Endothelial cell of umbilical vein (primary cell): ENCODE measurements at regions not wholly inside any gene's neighbourhood (a gene's known extent, or its start where the extent isn't known, plus 50 kb on each side); places are given as distances from the start of the nearest gene placed in this dataset.

Experiments used
- EZH2 ChIP-seq: IDR thresholded peaks from 2 replicates; pipeline ENCODE4 v1.6.1; 2012; ENCODE audit warnings: borderline replicate concordance, low read depth, mild to moderate bottlenecking, moderate library complexity, low read length, inconsistent platforms; ENCODE audit not compliant: severe bottlenecking
- FOS ChIP-seq: IDR thresholded peaks from 2 replicates; pipeline ENCODE4 v1.6.1; 2011; ENCODE audit warnings: mild to moderate bottlenecking, low read length, moderate library complexity, borderline replicate concordance; ENCODE audit not compliant: insufficient read depth
- GATA2 ChIP-seq: IDR thresholded peaks from 2 replicates; pipeline ENCODE4 v1.7.0; 2011; ENCODE audit warnings: low read depth, mild to moderate bottlenecking, moderate library complexity, mixed read lengths, low read length; ENCODE audit not compliant: insufficient read length, insufficient read depth
- JUN ChIP-seq: IDR thresholded peaks from 2 replicates; pipeline ENCODE4 v1.6.1; 2011; ENCODE audit warnings: borderline replicate concordance, low read depth; ENCODE audit not compliant: insufficient read length, insufficient read depth
- MYC ChIP-seq: IDR thresholded peaks from one replicate; pipeline ENCODE4 v1.6.1; 2011; ENCODE audit warnings: mild to moderate bottlenecking, low read depth, low read length
- POLR2A ChIP-seq: IDR thresholded peaks from 2 replicates; pipeline ENCODE4 v1.6.1; 2012; ENCODE audit warnings: low read depth, mild to moderate bottlenecking, control low read depth, low read length
- POLR2AphosphoS5 ChIP-seq: IDR thresholded peaks from 2 replicates; pipeline ENCODE4 v1.6.1; 2012; ENCODE audit warnings: low read depth, mild to moderate bottlenecking, control low read depth, low read length, moderate library complexity; ENCODE audit not compliant: insufficient read depth
- TF ChIP-seq, protein P1 (sequence below), 2 donors: IDR thresholded peaks; 1 replicate in 1 of 2; 2 replicates in 1 of 2; pipeline ENCODE4 v1.5.1; 2011; ENCODE audit warnings: low read length in 2 of 2, mild to moderate bottlenecking in 2 of 2, moderate library complexity in 2 of 2, control low read depth in 1 of 2, inconsistent platforms in 1 of 2, low read depth in 1 of 2; ENCODE audit not compliant: insufficient read depth in 1 of 2; ENCODE audit errors: extremely low read depth in 1 of 2
- TF ChIP-seq, protein P2 (sequence below): IDR thresholded peaks from 2 replicates; pipeline ENCODE4 v1.6.1; 2011; ENCODE audit not compliant: insufficient read depth, insufficient read length

DNA sequence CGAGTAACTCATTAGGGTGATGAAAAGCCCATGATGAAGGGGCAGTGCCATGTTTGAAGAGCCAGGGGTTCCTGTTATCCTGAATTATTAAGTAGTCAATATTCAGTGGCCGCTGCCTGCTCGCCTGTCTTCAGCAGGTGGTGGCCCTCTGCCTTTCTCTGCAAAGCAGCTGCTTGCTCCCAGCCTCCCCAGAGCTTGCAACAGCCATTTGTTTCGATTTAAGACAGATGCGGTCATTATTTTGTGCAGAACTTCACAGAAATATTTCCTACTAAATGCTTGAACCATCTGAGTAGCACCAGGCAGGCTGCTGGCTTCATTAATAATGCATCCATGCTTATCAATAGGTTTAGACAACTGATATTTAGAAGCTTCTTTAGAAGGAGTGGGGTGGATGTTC is 104.3 kb upstream of the TTC29 start:
- TF ChIP-seq, protein P1, sequence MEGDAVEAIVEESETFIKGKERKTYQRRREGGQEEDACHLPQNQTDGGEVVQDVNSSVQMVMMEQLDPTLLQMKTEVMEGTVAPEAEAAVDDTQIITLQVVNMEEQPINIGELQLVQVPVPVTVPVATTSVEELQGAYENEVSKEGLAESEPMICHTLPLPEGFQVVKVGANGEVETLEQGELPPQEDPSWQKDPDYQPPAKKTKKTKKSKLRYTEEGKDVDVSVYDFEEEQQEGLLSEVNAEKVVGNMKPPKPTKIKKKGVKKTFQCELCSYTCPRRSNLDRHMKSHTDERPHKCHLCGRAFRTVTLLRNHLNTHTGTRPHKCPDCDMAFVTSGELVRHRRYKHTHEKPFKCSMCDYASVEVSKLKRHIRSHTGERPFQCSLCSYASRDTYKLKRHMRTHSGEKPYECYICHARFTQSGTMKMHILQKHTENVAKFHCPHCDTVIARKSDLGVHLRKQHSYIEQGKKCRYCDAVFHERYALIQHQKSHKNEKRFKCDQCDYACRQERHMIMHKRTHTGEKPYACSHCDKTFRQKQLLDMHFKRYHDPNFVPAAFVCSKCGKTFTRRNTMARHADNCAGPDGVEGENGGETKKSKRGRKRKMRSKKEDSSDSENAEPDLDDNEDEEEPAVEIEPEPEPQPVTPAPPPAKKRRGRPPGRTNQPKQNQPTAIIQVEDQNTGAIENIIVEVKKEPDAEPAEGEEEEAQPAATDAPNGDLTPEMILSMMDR (IDR thresholded peaks at IDR 0.05; ENCODE audit: extremely low read depth in 1 of 2, insufficient read depth in 1 of 2, low read depth in 1 of 2, low read length in 2 of 2), result no peak
- no peak for TF ChIP-seq EZH2
- no peak for TF ChIP-seq POLR2AphosphoS5
- TF ChIP-seq POLR2A, result no peak
- TF ChIP-seq, protein P2, sequence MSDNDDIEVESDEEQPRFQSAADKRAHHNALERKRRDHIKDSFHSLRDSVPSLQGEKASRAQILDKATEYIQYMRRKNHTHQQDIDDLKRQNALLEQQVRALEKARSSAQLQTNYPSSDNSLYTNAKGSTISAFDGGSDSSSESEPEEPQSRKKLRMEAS, result no peak
- no peak for TF ChIP-seq GATA2
- TF ChIP-seq MYC, result no peak
- TF ChIP-seq FOS, result no peak
- no peak for TF ChIP-seq JUN
